HG02840 (cell line): ENCODE measurements at regions not wholly inside any gene's neighbourhood (a gene's known extent, or its start where the extent isn't known, plus 50 kb on each side); places are given as distances from the start of the nearest gene placed in this dataset.

Experiments
- ATAC-seq: cut with Tn5 transposase; IDR thresholded peaks from one replicate; pipeline ENCODE4 v1.9.1; 2021; ENCODE audit warnings: mild to moderate bottlenecking, moderate library complexity, moderate number of reproducible peaks; ENCODE audit not compliant: unreplicated experiment, low FRiP score

DNA sequence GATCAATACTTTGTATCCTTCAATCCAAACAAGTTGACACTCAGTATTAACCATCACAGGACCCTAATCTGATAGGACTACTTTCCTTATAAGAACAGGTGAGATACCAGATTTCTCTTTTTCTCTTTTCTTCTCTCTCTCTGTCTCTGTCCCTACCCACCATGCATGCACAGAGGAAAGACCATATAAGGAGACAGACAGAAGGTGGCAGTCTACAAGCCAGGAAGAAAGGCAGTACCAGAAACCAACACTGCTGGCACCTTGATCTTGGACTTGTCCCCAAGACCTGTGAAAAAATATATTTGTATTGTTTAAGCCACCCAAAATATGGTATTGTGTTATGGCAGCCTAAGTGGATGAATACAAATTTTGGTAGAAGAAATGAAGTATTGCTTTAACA is 156.2 kb upstream of the KCNH7 start:
- no peak for ATAC-seq

DNA sequence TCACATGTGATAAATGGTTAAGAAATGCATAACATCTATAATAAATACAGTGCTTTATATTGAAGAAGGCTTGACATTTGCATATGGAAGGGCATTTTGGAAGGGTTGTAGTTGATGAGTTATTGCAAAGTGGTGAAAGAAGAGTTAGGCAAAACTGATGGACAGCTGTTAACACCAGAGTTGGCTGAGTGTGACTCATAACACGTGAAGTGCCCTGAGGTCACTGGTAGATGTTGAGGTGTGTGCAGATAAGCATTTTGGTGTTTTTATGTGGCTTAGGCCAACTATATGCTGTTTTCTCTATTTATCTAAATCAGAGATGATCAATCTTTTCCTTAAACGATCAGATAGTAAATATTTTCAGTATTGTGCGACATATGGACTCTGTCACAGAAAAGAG is 154.3 kb upstream of the KCNH7 start:
- ATAC-seq = no peak

DNA sequence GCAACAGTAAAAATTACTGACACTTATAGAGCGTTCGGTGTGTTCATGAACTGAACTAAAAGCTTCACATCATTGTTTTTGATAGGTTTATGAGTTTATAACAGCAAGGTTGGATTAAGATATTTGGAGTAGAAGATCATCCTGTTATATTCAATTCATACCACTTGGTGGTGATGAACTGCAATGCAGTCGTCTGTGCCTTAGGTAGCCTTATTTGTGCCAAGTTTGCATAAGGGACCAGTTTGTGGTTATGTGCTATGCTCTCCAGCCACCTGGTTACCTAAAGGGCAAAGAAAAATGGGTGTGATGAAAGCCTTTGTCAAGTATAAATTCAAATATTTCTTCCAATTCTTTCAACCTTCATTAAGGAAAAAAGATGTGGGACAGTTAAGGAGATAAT is 150.9 kb upstream of the KCNH7 start:
- ATAC-seq = no peak

DNA sequence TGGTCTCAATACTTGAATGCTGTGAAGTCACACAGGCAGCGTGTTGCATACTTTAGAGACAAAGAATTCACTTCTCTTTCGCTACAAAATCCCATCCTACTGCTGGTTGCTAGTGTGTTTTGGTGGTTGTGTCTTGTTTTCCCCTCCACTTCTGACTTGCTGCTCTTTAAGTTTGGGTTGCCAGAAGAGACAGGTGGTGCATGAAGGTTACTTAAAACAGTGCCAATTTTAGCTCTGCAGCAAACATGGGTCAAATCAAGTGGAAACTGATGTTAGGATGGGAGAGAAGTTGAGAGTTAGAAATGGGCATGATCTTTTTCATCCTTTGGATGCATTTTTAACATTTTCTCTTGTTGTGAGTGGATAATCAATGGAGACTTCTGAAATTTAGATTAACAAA is 136.2 kb upstream of the KCNH7 start:
- no peak for ATAC-seq

DNA sequence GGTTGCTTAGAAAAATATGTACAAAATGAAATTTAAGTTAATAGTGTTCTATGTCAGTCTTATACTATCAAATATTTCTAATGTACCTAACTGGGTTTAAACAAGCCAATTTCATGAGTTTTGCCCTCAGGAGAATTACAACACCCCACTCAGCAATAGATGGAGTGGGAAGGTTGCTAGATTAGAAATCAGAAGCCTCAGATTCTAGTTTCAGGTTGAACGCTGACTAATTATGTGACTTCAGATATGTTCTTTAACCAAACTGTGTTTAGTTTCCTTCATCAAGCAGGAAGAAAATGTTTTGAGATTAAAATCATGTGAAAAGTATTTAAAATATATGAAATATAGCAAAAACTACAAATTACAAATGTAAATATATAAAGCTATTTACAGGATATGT is 133.8 kb upstream of the KCNH7 start:
- no peak for ATAC-seq

DNA sequence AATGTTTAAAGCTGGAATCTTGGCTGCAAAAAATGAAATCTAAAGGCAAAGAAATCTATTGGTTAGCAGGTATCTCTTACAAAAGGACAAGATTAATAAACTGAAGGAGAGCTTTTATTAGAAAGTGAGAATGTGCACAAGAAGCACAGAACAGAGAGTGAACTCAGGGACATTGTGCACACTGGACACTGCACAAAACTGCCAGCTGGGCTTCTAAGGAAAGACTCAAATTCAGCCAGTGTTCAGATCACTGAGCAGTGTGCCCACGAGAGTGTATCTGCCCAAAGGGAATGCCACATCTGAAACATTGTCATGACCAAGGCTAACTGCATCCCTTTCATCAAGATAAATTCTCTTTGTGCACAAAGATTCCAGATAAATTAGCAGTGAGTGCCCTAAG is 129.7 kb upstream of the KCNH7 start:
- ATAC-seq = no peak

DNA sequence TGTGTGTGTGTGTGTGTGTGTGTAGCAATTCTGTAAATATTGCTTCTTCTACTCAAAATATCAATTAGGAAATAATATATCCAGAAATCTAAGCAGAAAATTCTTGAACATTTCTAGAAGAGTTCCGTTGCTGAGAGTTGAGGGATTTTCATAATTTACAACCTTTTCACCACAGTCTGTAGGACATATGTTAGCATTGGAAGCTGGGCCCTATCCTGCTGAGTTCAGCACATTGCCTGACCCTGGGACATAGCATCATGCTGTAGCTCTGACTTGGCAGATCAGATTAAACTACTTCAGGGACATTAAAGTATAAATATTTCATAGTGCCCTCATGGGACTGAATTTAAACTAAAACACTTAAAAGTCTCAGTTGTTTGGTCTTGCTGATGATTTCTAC is 129.2 kb upstream of the KCNH7 start:
- ATAC-seq = no peak

DNA sequence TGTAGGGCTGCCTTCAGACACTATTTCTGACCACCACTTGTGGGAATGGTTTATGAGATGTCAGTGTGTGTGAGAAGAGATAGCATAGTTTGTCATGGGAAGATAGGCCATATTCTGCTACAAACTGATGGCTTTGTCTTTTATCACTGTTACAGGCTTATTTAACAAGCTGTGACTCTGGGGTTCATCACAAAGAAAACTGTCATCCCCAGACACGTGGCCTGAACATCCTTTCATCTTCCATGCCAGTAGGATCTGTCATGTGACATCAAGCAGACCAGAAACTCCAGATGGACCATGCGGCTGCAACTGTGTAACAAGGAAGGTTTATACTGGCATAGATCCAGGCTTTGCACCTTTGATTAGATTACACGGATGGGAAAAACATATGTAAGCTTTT is 128.6 kb upstream of the KCNH7 start:
- ATAC-seq = no peak

DNA sequence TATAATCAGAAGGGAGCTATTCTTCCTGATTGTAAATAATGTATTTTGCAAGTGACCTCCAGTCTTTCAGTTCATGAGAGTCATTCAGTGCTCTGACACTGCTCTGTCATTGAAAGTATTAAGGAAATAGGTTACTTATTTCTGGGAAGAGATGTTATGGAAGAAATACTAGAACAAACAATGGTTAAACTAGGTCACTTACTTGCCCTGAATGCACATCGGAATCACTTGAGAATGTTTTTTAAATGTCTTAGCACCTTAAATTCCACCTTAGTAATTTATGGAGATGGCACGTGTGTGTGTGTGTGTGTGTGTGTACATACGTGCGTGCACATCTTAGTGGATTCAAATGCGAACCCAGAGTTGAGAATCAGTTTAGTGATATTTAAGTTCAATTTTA is 126.6 kb upstream of the KCNH7 start:
- ATAC-seq = no peak

DNA sequence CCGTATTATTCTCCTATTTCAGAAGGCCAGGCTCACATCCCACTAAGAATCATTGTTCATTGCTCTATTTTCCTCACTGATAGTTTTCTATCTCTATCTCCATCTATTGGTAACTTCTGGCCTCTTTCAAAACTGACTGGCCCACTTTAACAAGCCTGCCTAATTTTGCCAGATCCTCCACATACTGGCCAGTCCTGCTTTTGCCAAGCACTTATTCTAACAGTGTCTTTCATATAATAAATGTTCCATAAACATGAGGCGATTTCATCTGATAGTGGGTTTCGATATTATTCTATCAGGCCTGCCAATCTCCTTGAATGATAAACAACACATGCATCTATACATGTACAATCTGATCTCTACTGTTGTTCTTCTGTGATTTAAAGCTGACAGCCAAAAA is 125.9 kb upstream of the KCNH7 start:
- ATAC-seq = no peak

DNA sequence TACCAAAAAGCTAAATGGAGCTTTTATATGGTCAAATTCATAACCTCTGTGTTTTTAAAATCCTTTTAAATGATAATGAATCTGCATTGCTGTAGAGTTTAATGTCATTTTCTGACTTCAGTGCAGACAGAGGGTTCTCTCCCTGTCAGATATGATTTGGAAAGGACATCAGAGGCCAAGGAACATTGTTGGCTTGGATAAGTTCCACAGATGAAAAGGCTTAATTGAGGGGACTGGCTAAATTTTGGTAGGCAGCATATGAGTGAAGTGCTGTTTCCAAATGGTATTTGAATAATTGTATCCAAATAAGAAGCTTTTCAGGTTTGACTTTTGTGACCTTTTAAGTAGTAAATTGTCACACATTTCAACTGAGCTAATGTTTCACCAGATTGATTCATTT is 124.6 kb upstream of the KCNH7 start:
- no peak for ATAC-seq

DNA sequence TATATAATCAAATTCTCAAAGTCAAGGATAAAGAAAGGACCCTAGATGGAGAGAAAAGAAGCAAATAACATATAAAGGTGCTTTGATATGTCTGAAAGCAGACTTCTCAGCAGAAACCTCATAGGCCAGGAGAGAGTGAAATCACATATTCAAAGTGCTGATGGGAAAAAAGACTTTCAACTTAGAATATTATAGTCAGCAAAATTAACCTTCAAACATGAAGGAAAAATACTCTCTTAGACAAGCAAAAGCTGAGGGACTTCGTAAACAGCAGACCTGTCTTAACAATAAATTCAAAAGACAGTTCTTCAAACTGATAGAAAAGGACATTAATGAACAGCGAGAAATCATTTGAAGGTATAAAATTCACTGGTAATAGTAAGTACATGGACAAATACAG is 107.2 kb upstream of the KCNH7 start:
- ATAC-seq = no peak

DNA sequence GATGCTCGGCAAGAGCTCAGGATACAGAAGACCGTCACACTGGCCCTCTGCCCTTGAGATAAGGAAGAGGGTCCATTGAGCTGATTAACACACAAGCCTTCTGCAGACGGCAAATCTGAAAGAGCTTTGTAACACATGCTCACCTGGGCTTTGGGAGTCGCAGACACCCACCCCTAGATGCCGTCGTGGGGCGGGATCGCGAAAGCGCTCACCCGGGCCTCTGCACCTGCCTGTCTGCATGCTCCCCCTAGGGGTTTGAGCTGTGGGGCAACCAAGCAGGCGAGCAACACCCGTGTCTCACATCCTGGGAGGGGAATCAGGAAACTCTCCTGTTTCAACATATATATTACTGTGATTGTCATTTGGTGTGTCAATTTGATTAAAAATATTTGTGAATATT is 99.8 kb upstream of the KCNH7 start:
- no peak for ATAC-seq

DNA sequence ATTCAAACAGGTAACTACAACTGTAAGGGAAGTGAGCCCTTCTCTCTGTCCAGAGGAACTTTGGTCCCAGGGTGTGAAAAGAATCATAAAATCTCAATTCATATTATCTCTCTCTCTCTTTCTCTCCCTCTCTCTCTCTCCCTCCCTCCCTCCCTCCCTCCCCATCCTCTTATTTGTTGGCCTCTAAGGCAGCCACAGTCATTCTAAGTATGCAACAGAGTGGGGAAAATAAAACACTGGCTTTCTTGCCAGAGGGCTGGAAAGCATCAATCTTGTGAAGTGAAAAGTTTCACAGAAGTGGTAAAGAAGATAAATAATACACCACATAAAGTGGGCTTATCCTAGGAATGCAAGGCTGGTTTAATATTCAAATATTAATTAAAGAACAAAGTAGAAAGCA is 95.6 kb upstream of the KCNH7 start:
- no peak for ATAC-seq

DNA sequence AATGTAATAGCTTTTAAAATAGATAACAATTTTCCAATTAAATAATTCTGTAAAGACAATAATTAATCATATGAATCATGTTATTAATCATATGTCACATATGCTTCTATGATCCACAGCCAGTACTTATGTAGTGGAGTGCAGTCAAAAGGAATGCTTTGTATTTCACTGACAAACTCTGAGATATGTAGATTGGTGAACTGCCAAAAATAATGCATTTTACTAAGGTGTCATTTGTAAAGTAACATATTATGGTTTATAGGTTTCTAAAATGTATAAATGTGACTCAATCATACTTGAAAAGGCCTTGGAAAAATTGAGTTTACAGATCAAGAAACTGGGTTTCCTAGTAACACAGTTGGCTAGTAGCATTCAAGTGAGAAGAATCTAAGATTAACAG is 93.8 kb upstream of the KCNH7 start:
- ATAC-seq = no peak

DNA sequence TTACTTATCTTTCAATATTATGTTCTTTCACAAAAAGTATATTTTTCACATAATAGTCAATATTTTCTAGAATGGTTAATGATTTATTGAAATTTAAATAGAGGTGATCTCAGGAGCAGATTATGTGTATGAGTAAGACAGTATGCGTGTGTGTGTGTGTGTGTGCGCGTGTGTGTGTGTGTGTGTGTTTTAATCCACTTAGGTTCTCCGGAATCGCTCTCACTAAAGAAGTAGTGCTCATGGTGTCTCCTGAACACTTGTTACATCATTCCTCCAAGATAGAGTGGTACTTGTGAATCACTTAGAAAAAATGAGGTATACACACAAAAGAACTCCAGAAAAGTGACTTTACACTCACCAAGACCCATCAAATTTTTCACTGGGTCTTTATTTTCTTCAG is 91.0 kb upstream of the KCNH7 start:
- ATAC-seq = no peak

DNA sequence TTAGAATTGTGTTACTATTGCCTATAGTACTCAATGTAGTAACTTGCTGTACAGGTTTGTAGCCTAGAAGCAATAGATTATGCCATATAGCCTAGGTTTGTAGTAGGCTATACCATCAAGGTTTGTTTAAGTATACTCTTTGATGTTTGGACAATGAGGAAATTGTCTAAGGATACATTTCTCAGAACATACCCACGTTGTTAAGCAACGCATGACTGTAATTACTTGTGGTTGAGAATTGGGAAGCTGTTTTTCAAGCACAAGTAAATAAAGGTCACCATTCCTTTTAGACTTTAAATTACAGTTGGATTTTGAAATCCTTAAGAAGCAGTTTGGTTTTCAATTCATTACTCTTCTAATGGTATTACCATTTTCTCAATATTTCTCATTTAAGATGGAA is 89.8 kb upstream of the KCNH7 start:
- ATAC-seq = no peak

DNA sequence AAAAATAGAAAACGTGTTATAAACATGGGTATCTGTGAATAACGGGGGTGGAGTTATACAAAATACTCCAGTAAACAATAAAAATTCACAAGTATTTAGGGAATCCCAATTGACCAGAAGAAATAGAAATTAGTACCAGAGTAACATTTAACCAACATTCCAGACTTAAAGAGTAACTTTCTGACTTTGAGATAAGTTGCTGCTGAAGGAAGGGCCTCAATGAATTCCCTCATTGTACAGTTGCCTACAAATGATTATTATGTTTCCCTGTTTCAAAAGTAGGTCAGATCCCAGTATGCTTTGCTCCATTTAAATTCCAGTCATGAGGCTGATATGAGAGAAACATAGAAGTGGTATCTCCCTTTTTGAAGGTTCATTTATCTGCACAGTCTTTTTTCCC is 88.3 kb upstream of the KCNH7 start:
- ATAC-seq = no peak

DNA sequence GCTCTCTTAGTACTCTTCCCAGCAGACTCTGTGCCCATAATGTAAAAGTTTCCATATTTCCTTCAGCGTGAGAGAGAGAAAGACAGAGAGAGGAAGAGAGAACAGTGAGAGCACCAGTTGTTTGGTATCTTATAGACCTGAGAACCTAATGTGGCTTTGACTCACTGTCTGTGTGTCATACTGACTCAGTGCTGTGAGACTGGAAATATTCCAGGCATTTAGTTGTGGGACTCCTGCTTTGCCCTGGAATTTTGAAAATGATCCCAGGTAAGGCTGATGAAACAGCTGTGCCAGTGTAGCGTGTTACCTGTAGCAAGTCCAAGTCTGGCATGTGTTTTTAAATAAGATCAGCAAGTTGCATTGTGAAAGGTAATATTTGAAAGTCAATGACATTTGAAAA is 87.9 kb upstream of the KCNH7 start:
- no peak for ATAC-seq

DNA sequence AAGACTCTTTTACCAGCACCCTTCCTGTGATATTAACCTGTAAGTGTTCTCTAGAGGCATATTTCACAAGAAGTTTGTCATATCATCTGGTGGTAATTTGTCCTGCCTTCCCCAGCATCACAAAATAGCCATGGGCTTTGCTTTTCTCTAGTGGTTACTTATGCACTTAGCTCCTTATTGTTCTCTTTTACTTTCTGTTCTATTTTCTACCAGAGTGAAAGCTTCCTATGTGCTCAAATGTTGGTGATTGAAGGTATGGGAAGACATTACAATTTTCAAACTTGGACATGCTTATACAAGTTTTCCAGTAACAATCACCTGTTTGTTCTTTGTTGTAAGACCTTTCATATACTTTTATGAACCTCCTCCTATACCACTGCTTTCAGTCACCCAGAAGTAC is 87.0 kb upstream of the KCNH7 start:
- no peak for ATAC-seq

DNA sequence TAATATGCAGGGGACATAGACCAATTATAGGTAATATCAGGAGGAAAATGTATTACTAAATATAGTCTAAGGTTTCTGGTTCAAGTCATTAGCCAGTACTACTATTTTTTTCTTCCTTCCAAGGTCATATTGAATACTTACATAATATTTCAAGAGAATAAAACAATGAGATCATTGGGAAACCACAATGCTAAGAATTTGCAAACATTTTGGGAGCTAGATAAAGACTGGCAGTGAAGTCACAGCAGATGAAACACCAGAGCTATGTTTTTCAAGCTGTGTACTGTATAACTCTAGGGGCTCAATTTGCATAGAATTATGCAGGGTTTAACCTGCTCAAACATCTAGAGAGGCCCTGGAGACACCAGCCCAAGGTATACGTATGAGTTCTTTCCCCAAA is 80.5 kb upstream of the KCNH7 start:
- ATAC-seq = no peak

DNA sequence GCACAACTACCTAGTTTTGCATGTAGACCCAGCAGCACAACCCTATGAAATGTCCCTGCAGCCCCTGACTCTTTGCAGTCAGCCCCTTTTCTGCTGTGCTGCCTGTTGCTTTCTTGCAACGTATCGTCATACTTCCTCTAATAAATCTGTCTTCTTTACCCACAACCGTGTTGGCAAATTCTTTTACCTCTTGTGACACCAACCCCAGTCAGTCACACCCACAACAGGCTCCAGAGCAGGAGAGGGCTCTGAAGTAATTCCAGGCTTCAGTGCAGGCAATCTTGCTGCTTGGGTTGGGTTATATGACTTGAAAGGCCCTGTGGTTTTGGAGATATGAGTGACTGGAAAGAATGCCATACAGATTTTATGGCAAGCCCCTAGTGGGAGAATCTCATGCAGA is 79.1 kb upstream of the KCNH7 start:
- no peak for ATAC-seq

DNA sequence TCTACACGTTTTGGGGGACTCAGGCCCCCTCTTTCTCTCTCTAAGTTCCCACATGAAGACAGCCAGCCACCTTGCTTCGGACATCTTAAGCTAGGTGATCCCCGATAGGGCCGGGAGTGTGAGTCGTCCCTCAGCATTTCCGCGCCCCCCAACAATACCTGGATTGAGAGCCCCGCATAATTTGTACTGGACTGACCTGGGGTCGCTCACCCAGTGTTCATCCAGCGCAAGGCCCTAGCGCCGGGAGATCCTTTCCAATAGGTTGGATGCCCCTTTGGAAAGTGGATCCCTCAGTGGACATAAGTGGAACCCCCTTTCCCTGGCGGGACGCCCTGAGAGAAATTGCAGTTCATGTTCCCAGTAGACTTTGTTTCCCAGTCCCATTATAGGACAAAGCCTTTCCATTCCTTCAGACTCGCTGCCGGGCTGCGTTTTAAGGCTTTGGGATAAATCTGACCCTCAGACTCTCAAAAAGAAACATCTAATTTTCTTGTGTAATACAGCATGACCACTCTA is 77.8 kb upstream of the KCNH7 start:
- ATAC-seq = no peak

DNA sequence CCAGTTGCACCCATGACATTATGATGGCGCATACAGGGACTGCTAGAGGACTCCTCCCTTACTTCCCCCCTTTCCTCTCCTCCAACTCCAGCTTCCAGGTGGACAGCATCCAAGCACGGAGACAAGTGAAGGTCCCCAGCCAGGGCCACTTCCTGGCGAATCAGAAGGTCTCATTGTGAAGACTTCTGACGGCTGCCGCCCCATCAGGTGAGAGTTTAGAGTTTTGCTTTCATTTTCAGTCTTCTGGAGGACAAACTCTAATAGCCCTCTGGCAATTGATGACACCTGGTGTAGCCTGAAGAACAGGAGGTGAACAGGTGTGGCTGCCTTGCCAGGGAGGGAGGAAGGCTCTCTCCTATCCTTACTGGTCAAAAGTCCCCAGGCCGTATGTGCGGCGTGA is 77.3 kb upstream of the KCNH7 start:
- ATAC-seq = no peak
